ENCODE measurements at regions not wholly inside any gene's neighbourhood (a gene's known extent, or its start where the extent isn't known, plus 50 kb on each side); places are given as distances from the start of the nearest gene placed in this dataset.
"Not testable (repeated sequence)": the region's sequence is repeated elsewhere in the genome, so short reads cannot be mapped to it uniquely, and the experiment has no call there.

GRCh38 chr14:22131749-22132476, 457.1 kb downstream of the DAD1 start:
- DNase-seq = peak; percentile 18

GRCh38 chr14:22124073-22124613, 450.5 kb upstream of the OR4E1 start:
- DNase-seq = no peak

GRCh38 chr14:22122829-22123560, 449.4 kb upstream of the OR4E1 start:
- no peak for DNase-seq

GRCh38 chr14:22122227-22122818, 448.7 kb upstream of the OR4E1 start:
- DNase-seq = no peak

GRCh38 chr14:22118899-22119477, 445.4 kb upstream of the OR4E1 start:
- no peak for DNase-seq

GRCh38 chr14:22113401-22113800, 439.8 kb upstream of the OR4E1 start:
- DNase-seq = no peak

- DNase-seq = peak; percentile 52
These were observed 438.4 kb upstream of the OR4E1 start for GRCh38 chr14:22112004-22112403.

GRCh38 chr14:22107753-22108152, 434.1 kb upstream of the OR4E1 start:
- DNase-seq = no peak

- DNase-seq = peak; percentile 11
These were observed 433.4 kb upstream of the OR4E1 start for GRCh38 chr14:22106700-22107697.

GRCh38 chr14:22105624-22106006, 432.0 kb upstream of the OR4E1 start:
- DNase-seq = no peak

GRCh38 chr14:22105006-22105623, 431.5 kb upstream of the OR4E1 start:
- DNase-seq = no peak

- DNase-seq = not testable (repeated sequence)
These were observed 427.1 kb upstream of the OR4E1 start for GRCh38 chr14:22100764-22101120.

GRCh38 chr14:22099942-22100763, 426.5 kb upstream of the OR4E1 start:
- DNase-seq = peak; percentile 59

- no peak for DNase-seq
These were observed 424.8 kb upstream of the OR4E1 start for GRCh38 chr14:22098435-22098834.

GRCh38 chr14:22097586-22098292, 424.1 kb upstream of the OR4E1 start:
- DNase-seq = no peak

- no peak for DNase-seq
These were observed 423.5 kb upstream of the OR4E1 start for GRCh38 chr14:22097072-22097471.

- no peak for DNase-seq
These were observed 422.9 kb upstream of the OR4E1 start for GRCh38 chr14:22096514-22096895.

GRCh38 chr14:22095860-22096513, 422.4 kb upstream of the OR4E1 start:
- no peak for DNase-seq

GRCh38 chr14:22089940-22090339, 416.3 kb upstream of the OR4E1 start:
- DNase-seq = no peak
